Stomach (tissue), 4 donors: ENCODE measurements at regions not wholly inside any gene's neighbourhood (a gene's known extent, or its start where the extent isn't known, plus 50 kb on each side); places are given as distances from the start of the nearest gene placed in this dataset.

Experiments
- EP300 ChIP-seq: sonication (generic); formaldehyde crosslinking; IDR thresholded peaks from one replicate; pipeline ENCODE4 v1.6.1; 2017; ENCODE audit warnings: antibody characterized with exemption
- POLR2A ChIP-seq, 4 donors: fragments of 450-650 bp; IDR thresholded peaks; one replicate each; pipeline ENCODE4 v1.6.1; 2016; ENCODE audit warnings: antibody characterized with exemption in 4 of 4, control low read depth in 2 of 4, mild to moderate bottlenecking in 1 of 4, moderate library complexity in 1 of 4
- POLR2AphosphoS5 ChIP-seq, 3 donors: sonication (generic); formaldehyde crosslinking; IDR thresholded peaks; one replicate each; pipeline ENCODE4 v1.6.1; 2016; ENCODE audit warnings: antibody characterized with exemption in 3 of 3
- TF ChIP-seq, protein P1 (sequence below), 7 experiments: fragments of 450-650 bp in 4 of 7; fragments of 200-600 bp in 3 of 7; sonication (generic) in 3 of 7; IDR thresholded peaks; one replicate each; pipeline ENCODE4 v1.5.1; 2016 to 2019; ENCODE audit warnings: antibody characterized with exemption in 7 of 7, control low read depth in 2 of 7, mild to moderate bottlenecking in 1 of 7

GRCh38 chr15:81908111-81908510 lies 137.7 kb downstream of the MEX3B start:
- TF ChIP-seq POLR2A (IDR thresholded peaks at IDR 0.05) (no peak), POLR2AphosphoS5 (IDR thresholded peaks at IDR 0.05) (no peak), EP300 (no peak)
- TF ChIP-seq, protein P1, sequence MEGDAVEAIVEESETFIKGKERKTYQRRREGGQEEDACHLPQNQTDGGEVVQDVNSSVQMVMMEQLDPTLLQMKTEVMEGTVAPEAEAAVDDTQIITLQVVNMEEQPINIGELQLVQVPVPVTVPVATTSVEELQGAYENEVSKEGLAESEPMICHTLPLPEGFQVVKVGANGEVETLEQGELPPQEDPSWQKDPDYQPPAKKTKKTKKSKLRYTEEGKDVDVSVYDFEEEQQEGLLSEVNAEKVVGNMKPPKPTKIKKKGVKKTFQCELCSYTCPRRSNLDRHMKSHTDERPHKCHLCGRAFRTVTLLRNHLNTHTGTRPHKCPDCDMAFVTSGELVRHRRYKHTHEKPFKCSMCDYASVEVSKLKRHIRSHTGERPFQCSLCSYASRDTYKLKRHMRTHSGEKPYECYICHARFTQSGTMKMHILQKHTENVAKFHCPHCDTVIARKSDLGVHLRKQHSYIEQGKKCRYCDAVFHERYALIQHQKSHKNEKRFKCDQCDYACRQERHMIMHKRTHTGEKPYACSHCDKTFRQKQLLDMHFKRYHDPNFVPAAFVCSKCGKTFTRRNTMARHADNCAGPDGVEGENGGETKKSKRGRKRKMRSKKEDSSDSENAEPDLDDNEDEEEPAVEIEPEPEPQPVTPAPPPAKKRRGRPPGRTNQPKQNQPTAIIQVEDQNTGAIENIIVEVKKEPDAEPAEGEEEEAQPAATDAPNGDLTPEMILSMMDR (IDR thresholded peaks at IDR 0.05), result no peak
